B cell (primary cell): ENCODE measurements at regions not wholly inside any gene's neighbourhood (a gene's known extent, or its start where the extent isn't known, plus 50 kb on each side); places are given as distances from the start of the nearest gene placed in this dataset.

Source experiments
- ATAC-seq: fragments of 200-7000 bp; cut with Tn5 transposase; one replicate; pipeline ENCODE4 v1.10.0; 2021; ENCODE audit warnings: low read depth, mild to moderate bottlenecking, moderate number of reproducible peaks, moderate library complexity
- CTCF ChIA-PET: fragments of 350-600 bp; sonication (Branson Sonifier 250); formaldehyde crosslinking; loops from one replicate; lab custom pipeline; 2021; ENCODE audit warnings: antibody characterized with exemption, inconsistent platforms; lab: Charles Lee
- POLR2A ChIA-PET: fragments of 350-600 bp; sonication (Branson Sonifier 250); formaldehyde crosslinking; loops from one replicate; lab custom pipeline; 2021; ENCODE audit warnings: antibody characterized with exemption; lab: Charles Lee
- DNase-seq: peaks from one replicate; pipeline ENCODE4 v3.0.0; 2013
- H2AFZ ChIP-seq: 2 replicates; pipeline ENCODE4 v1.6.1; 2012; ENCODE audit warnings: mild to moderate bottlenecking, low read depth, low read length; ENCODE audit not compliant: insufficient read depth, poor library complexity, severe bottlenecking
- H3K27ac ChIP-seq, 2 donors: 1 replicate in 1 of 2; 2 replicates in 1 of 2; pipeline ENCODE4 v1.5.1; 2012 to 2013; ENCODE audit warnings: low read length in 2 of 2, mild to moderate bottlenecking in 2 of 2, moderate library complexity in 1 of 2
- H3K27me3 ChIP-seq, 4 experiments: fragments of 200-600 bp in 1 of 4; sonication (generic) in 1 of 4; replicated peaks in 1 of 4; 1 replicate in 2 of 4; 2 replicates in 2 of 4; pipeline versions ENCODE4 v1.6.1 to v1.7.0; 2013 to 2016; ENCODE audit warnings: low read length in 3 of 4, mild to moderate bottlenecking in 2 of 4, mixed read lengths in 1 of 4, moderate library complexity in 1 of 4; ENCODE audit not compliant: insufficient read depth in 4 of 4, control insufficient read depth in 3 of 4; ENCODE audit errors: control extremely low read depth in 1 of 4
- H3K36me3 ChIP-seq, 2 experiments: replicated peaks in 1 of 2; 1 replicate in 1 of 2; 2 replicates in 1 of 2; pipeline versions ENCODE4 v1.6.1 to v1.7.1; 2013; ENCODE audit warnings: low read length in 1 of 2; ENCODE audit not compliant: insufficient read depth in 2 of 2, control insufficient read depth in 1 of 2; ENCODE audit errors: control extremely low read depth in 1 of 2, extremely low read depth in 1 of 2
- H3K4me1 ChIP-seq, 2 donors: fragments of 200-600 bp in 1 of 2; sonication (generic) in 1 of 2; 1 replicate in 1 of 2; 2 replicates in 1 of 2; pipeline versions ENCODE4 v1.5.1 to v1.6.1; 2013 to 2017; ENCODE audit warnings: low read length in 2 of 2; ENCODE audit not compliant: control insufficient read depth in 2 of 2, insufficient read depth in 2 of 2
- H3K4me2 ChIP-seq: replicated peaks from 2 replicates; pipeline ENCODE3; 2012; ENCODE audit warnings: mild to moderate bottlenecking, low read depth, low read length; ENCODE audit not compliant: poor library complexity, severe bottlenecking
- H3K4me3 ChIP-seq, 5 experiments: fragments of 200-600 bp in 1 of 5; sonication (generic) in 1 of 5; 1 replicate in 3 of 5; 2 replicates in 2 of 5; pipeline versions ENCODE4 v1.5.1 to v1.7.0; 2011 to 2016; ENCODE audit warnings: low read length in 4 of 5, mild to moderate bottlenecking in 4 of 5, low read depth in 2 of 5, control low read depth in 1 of 5, moderate library complexity in 1 of 5; ENCODE audit not compliant: insufficient read depth in 1 of 5; ENCODE audit errors: control extremely low read depth in 1 of 5, extremely low read depth in 1 of 5
- H3K79me2 ChIP-seq: fragments of 200-600 bp; sonication (generic); one replicate; pipeline ENCODE4 v1.6.0; 2016; ENCODE audit warnings: low read length; ENCODE audit not compliant: control insufficient read depth, insufficient read depth
- H3K9ac ChIP-seq: fragments of 200-600 bp; sonication (generic); 2 replicates; pipeline ENCODE4 v1.6.1; 2017; ENCODE audit warnings: mild to moderate bottlenecking, low read length, moderate library complexity
- H3K9me3 ChIP-seq, 3 donors: one replicate each; pipeline versions ENCODE4 v1.6.1 to v1.7.1; 2013; ENCODE audit warnings: low read length in 2 of 3; ENCODE audit not compliant: control insufficient read depth in 2 of 3, insufficient read depth in 1 of 3; ENCODE audit errors: control extremely low read depth in 1 of 3
- H4K20me1 ChIP-seq: 2 replicates; pipeline ENCODE4 v1.6.0; 2012; ENCODE audit warnings: mild to moderate bottlenecking, low read length; ENCODE audit not compliant: insufficient read depth, control insufficient read depth, poor library complexity, severe bottlenecking
- H3K27ac Mint-ChIP-seq: one replicate; pipeline ENCODE4 v1.8.0; 2021; ENCODE audit warnings: mixed read lengths
- H3K27me3 Mint-ChIP-seq: one replicate; pipeline ENCODE4 v1.8.0; 2021; ENCODE audit warnings: mixed read lengths
- H3K4me1 Mint-ChIP-seq: one replicate; pipeline ENCODE4 v1.8.0; 2021; ENCODE audit warnings: mixed read lengths
- H3K4me3 Mint-ChIP-seq: one replicate; pipeline ENCODE4 v1.8.0; 2021; ENCODE audit warnings: mixed read lengths
- H3K9me3 Mint-ChIP-seq: one replicate; pipeline ENCODE4 v1.8.0; 2022; ENCODE audit warnings: mixed read lengths; ENCODE audit not compliant: insufficient read depth
- CTCF ChIP-seq: fragments of 200-600 bp; IDR thresholded peaks from one replicate; pipeline ENCODE4 v1.8.0; 2022; ENCODE audit warnings: antibody characterized with exemption, mild to moderate bottlenecking
- EZH2 ChIP-seq: IDR thresholded peaks from 2 replicates; pipeline ENCODE4 v1.6.1; 2012; ENCODE audit warnings: borderline replicate concordance, low read depth, mild to moderate bottlenecking, moderate library complexity, low read length; ENCODE audit not compliant: insufficient read depth, poor library complexity, severe bottlenecking
- WGBS: methylation state at CpG from one replicate; pipeline ENCODE4 v1.1.5; 2013; ENCODE audit warnings: missing lambda C conversion rate; ENCODE audit not compliant: insufficient coverage; 5-methylcytosine and 5-hydroxymethylcytosine counted together
- intact Hi-C: fragments of 100-400 bp; cut with micrococcal nuclease; formaldehyde crosslinking; loops from one replicate; pipeline ENCODE4 v1.10.0; 2022

DNA sequence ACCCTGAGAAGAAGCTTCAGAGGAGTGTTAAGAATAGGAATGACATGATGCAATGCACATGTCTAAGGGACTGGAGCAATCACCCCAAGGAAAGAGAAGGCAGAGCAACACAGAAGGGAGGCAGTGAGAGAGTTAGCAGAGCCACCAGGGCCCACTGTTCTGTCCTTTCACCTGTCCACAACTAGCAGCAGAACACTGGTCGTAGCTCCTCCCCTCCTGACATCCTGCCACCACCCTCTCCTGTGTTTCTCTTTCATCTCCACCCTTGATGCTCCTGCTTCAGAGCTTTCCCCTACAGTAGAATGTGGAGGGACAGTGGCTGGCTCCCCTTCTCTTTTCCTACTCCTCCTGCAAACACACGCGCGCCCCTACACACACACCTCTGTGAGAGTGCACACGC lies 483.4 kb upstream of the KIF2A start:
- Histone ChIP-seq H4K20me1 (no peaks in the 10 kb centered on the region), H3K9me3 (no peaks in the 10 kb centered on the region), H3K36me3 (no peaks in the 10 kb centered on the region), H3K9ac (no peak overlapping the region), H2AFZ (no peak overlapping the region), H3K4me2 (no peak overlapping the region), H3K4me3 (no peak overlapping the region), H3K79me2 (no peaks in the 10 kb centered on the region), H3K27me3 (no peaks in the 10 kb centered on the region), H3K27ac (no peak overlapping the region), H3K4me1 (no peaks in the 10 kb centered on the region)
- Mint-ChIP-seq H3K27ac (no peak overlapping the region), H3K9me3 (no peaks in the 10 kb centered on the region), H3K4me3 (no peak overlapping the region), H3K27me3 (no peaks in the 10 kb centered on the region), H3K4me1 (no peaks in the 10 kb centered on the region)
- ATAC-seq (no peak), DNase-seq (no peak)
- 100% methylated on average over 1 of the region's 5 CpGs for WGBS
- intact Hi-C loops = no loop called here
- ChIA-PET CTCF (no interaction called here), POLR2A (no interaction called here)
- no peak for TF ChIP-seq EZH2
- TF ChIP-seq CTCF = no peak

- no peak overlapping the region for H3K4me2 ChIP-seq
- H3K79me2 ChIP-seq = no peaks in the 10 kb centered on the region
- no peak overlapping the region for H2AFZ ChIP-seq
- no peaks in the 10 kb centered on the region for H3K36me3 ChIP-seq
- H3K27ac ChIP-seq = no peak overlapping the region
- H3K9me3 ChIP-seq = no peaks in the 10 kb centered on the region
- no peak for ATAC-seq
- H3K9ac ChIP-seq = no peak overlapping the region
- CTCF ChIA-PET = no interaction called here
- no peak for TF ChIP-seq CTCF
- TF ChIP-seq EZH2 = no peak
- no peaks in the 10 kb centered on the region for H3K27me3 ChIP-seq
- Mint-ChIP-seq H3K27me3 (no peaks in the 10 kb centered on the region), H3K9me3 (no peaks in the 10 kb centered on the region), H3K27ac (no peak overlapping the region), H3K4me3 (no peak overlapping the region), H3K4me1 (no peaks in the 10 kb centered on the region)
- no peak overlapping the region for H3K4me3 ChIP-seq
- DNase-seq = no peak
- POLR2A ChIA-PET = no interaction called here
- no peaks in the 10 kb centered on the region for H4K20me1 ChIP-seq
- WGBS = 95% methylated on average over 10 of the region's 10 CpGs
- intact Hi-C loops = no loop called here
- H3K4me1 ChIP-seq = no peaks in the 10 kb centered on the region
Measured at GRCh38 chr5:61823065-61823464, 482.9 kb upstream of the KIF2A start.
